GM21529 (cell line): ENCODE measurements at regions not wholly inside any gene's neighbourhood (a gene's known extent, or its start where the extent isn't known, plus 50 kb on each side); places are given as distances from the start of the nearest gene placed in this dataset.
"Not testable (repeated sequence)": the region's sequence is repeated elsewhere in the genome, so short reads cannot be mapped to it uniquely, and the experiment has no call there.

Experiments used
- ATAC-seq: cut with Tn5 transposase; IDR thresholded peaks from one replicate; pipeline ENCODE4 v1.9.1; 2021; ENCODE audit not compliant: unreplicated experiment

DNA sequence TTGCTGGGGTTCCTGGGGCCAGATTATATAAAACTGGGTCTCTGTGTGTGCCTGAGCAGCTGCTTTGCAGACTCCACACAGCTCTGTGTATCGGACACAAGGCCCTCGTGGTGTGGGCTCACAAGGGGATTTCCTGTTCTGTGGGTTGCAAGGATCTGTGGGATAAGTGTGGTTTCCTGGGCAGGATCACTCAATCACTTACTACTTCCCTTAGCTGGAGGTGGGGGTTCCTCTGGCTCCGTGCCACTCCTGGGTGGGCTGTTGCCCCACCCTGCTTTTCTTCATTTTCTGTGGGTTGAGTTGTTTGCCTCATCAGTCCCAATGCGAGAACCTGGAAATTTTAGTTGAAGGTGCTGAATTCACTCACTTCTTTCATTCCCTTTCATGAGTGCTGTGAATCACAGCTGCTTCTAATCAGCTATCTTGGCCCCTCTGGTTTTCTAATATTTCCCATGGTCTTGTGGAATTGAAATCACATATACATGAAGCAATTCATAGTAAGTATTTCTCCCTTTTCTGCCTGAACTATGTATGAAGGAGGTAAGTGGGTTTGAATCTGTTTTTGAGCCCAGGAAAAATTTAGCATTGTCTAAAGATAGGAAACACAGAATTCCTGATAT is 196.3 kb downstream of the DCDC2C start:
- ATAC-seq = no peak

DNA sequence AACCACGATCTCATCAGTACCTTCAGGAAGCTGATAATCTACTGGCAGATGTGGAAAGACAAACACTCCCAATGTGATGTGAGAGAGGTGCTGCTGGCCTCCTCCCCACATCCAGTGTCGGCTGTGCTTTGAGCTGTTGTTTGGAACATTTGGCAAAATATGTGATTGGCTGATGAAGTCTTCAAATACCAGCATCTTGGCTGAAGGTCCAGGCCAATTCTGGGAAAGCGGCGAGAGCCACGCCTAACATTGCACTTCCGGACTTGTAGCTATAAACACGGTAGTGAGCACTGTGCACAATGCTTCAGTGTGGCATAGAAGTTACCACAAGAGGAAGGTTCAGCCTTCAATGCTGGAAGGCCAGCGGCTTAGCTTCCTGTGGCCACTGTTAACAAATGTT is 198.8 kb downstream of the DCDC2C start:
- ATAC-seq = no peak

DNA sequence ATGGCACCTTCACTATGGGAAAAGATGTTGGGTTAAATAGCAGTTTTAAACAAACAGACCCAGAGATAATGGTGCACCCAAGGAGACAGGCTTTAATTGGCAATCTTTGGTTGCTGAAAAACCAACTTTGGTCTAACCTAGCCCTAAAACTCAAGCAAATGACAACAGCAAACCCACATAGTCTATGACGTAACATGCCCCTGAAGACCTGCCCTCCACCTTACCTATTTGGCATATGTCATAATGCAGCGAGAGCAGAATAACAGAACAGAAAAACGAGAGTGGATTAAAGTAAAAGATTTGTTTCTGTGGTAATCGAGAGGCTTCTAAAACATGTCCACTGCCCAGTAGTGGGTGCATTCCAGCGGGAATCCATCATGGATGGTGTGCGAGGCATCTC is 200.7 kb downstream of the DCDC2C start:
- ATAC-seq = no peak

DNA sequence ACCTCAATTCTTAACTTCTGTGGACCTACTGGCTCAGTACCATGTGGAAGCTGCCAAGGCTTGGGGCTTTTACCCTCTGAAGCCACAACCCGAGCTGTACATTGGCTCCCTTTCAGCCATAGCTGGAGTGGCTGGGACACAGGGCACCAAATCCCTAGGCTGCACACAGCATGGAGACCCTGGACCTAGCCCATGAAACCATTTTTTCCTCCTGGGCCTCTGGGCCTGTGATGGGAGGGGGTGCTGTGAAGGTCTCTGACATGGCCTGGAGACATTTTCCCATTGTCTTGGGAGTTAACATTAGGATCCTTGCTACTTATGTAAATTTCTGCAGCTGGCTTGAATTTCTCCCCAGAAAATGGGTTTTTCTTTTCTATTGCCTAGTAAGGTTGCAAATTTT is 205.1 kb downstream of the DCDC2C start:
- not testable (repeated sequence) for ATAC-seq

DNA sequence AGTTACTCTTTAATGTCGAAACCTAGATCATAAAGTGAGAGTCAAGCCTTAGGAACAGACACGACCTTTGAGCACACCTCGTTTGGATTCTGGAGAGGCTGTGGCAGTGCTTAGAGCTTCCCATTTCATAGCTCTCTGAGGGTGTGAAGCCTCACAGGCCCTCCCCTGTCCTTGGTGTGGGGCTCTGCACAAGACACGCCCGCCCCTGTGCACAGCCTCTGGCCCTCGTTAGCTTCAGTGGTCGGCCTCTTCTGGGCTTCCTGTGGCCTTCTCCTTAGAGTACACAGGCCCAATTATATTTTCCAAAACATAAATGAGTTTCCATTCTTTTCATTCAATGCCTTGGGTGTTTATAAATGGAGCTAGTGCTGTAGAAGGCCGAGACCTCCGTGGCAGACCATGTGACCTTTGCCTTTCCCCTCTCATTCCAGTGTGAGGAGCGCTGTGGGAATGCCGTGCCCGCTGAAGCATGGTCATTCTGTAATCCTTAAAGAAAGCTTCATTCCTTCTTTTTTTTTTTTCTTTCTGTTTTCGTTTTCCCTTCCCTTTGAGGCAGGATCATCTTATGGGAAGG is 208.6 kb downstream of the DCDC2C start:
- no peak for ATAC-seq

DNA sequence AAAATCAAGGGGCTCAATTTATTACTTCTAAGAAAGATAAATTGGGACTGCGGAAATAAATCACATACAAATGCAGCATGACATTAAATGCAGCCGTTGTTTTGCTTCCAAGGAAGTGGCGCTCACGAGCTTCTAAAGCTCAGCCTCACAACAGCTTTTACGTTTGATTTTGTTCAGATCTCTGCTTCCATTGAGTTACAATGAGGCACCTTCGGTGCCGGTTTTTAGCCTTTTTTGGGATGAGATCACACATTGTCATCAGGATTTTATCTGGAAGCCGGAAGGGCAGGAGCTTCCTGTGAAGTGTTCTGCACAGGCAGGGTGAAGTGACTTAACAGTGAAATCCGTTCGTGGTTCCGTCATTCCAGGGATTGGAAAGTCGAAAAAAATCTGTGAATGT is 209.8 kb downstream of the DCDC2C start:
- no peak for ATAC-seq

DNA sequence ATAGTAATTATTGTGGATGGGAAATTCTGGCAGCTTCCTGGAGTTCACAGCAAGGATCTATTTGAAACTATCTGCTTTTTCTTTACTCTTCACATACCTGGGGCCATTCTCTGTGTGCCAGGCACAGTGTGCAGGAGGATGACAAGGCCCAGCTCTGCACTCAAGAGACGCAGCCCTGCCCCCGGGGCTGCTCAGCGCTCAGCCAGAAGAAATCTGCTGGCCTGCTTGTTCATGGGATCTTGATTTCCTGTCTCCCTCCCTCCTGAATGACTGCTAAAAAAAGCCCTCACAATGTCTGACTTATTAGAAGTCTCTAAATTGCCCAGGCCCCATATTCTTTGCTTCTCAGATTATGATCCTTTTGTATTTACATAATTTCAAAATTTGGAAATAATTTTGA is 210.9 kb downstream of the DCDC2C start:
- no peak for ATAC-seq

DNA sequence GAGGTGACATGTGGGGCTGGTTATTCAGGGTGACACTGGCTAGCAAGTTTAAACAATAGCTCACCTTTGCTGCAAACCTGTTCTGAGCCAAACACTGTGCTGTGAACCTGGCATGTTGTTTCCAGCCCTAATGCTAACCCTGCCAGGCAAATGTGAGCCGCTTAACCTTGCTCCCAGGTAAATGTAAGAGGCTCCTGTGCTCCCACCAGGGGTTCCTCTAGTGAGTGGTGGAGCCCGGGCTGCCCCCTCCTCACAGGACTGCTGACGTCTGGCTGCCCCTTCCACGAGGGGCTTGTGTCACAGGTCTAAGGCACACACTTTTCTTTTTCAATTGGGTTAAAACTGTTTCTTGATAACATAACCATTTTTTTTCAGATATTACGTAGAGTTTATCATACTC is 223.7 kb downstream of the DCDC2C start:
- no peak for ATAC-seq

DNA sequence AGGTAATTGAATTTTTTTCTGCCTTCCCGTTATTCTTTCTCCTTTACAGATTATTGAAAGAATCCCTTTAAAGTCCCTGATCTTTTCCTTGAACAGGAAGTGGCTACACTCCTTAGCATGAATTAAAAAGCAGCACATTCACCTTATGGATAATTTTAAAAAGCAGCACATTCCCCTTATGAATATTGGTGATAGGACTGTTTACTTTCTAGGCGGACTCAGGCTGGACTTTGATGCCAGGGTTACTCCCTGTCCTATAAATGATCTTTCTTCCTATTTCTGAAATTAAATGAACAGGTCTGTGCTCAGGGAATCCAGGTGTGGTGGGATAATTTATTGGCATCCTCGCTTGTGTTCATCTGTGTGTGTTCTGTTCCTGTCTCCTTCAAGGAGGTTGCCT is 226.0 kb downstream of the DCDC2C start:
- no peak for ATAC-seq

DNA sequence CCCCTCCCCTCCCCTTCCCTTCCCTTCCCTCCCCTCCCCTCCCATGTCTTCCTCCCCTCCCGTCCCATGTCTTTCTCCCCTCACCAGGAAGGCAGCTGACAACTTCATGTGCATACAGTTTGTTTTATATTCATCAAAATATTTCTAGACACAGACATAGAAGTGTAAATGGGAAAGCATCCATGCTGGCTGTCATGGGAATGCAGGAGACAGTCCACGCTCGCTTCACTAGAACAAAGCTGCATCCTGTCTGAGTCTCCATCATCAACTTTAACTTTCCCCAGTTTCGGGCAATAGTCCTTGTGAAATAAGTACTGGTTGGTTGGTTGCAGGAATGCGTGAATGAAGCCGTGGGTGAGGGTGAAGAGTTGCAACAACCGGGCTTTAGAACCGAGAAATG is 226.9 kb downstream of the DCDC2C start:
- ATAC-seq = no peak

DNA sequence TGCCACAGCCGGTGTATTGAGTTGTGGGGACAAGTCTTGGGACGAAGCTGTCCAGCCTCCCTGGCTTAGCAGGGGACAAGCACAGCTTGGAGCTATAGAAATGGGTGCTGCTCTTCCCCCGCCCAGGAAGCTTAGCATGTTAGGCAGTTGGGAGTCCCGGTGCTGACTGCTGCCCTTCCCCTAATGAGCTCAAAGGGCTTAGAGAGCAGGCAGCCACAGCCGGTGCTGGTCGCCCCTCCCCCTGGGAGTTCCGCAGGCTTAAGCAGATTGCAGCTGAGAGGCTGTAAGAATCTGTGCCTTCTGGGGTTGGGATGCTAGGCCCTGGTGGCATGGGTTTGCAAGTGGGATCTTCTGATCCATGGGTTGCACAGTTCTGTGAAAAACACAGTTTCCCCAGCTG is 237.3 kb downstream of the DCDC2C start:
- ATAC-seq = no peak

DNA sequence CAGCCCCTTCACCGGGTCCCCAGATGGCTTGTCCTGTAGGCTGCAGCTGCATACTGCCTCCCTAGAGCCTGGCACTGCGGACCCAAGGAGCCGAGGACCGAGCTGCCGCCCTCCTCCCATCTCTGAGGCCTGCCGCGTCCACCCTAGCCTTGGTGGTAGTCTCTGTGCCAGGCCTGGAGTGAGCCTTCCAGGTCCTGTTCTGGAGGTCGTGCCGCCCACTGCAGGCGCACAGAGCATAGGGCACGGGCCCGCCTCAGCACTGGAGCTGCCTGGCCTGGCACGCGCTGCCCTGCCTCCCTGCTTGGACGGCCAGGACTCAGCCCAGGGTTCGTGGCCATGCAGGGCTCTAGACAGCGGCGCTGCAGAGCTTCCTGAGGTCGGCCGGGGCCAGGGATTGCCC is 239.5 kb downstream of the DCDC2C start:
- no peak for ATAC-seq

DNA sequence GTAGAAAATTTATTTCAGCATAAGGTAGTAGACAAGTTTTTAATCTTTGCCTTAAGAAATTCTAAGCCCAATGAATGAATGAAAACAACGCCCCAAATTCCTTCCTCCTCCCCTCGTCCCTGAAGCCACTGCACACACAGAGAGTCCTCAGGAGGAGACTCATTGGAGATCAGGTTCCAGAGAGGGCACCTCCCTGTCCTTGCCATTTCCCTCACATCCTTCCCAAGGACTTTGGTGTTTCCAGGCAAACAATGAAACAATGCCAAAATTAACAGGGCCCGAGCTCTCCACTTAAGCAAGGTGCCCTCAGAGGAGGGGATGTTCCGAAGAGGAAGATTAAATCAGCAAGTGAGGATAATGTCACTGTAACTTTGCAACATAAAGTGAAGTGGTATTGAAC is 240.7 kb downstream of the DCDC2C start:
- no peak for ATAC-seq

DNA sequence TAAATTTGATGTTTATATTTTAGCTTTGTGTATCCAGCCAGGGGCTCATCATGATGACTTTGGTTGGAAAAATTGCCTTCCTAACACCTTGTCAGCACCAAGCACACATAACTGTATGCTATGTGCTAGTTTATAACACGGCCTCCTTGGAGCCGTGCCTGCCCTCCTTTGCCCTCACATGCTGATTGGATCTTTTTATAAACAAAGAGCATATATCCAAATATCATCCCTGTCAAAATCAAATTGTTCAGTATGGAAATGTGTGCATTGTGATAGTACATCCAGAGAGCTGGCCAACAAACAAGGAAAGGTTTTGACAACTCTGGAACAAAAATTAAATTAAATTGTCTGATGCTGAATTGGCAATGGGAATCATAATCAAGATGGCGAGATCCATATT is 241.5 kb downstream of the DCDC2C start:
- ATAC-seq = no peak

DNA sequence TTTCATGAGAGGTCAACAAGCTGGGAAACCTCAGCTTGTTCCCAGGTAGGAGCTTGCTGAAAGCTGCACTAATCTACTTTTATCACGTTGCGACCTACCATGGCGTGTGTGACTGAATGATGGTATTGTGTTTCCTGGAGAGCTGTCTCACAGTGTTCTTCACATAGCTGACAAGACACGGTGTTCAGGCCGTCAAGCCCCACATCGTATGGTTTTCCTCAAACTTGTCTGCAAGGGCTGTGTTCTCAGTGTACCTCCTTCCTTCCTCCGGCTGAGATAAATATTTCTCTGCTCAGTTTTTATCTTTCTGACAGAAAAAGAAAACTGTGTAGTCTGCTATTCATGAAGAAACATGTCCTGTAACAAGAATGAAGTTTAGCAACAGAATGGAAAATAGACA is 244.8 kb downstream of the DCDC2C start:
- ATAC-seq = no peak

DNA sequence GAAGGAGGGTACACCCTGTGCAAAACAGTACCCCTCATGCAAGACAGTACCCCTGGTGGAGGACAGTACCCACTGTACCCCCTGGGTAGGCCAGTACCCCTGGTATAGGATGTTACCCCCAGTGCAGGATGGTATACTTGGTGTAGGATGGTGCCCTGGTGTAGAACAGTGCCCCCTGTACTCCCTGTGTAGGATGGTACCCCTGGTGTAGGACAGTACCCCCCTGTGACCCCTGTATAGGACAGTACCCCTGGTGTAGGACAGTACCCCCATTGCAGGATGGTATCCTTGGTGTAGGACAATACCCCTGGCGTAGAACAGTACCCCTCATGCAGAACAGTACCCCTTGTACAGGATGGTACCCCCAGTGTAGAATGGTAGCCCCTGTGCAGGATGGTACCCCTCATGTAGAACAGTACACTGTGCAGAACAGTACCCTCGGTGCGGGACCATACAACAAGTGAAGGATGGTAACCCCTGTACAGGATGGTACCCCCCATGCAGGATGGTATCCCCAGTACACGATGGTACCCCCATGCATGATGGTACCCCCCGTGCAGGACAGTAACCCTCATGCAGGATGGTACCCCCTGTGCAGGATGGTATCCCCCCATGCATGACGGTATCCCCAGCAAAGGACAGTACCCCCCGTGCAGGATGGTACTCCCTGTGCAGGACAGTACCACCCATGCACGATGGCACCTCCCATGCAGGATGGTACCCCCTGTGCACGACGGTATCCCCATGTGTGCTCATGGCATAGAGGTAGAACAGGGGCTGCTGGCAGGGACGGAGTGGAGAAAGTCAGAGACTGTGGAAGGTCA is 248.0 kb downstream of the DCDC2C start:
- no peak for ATAC-seq

DNA sequence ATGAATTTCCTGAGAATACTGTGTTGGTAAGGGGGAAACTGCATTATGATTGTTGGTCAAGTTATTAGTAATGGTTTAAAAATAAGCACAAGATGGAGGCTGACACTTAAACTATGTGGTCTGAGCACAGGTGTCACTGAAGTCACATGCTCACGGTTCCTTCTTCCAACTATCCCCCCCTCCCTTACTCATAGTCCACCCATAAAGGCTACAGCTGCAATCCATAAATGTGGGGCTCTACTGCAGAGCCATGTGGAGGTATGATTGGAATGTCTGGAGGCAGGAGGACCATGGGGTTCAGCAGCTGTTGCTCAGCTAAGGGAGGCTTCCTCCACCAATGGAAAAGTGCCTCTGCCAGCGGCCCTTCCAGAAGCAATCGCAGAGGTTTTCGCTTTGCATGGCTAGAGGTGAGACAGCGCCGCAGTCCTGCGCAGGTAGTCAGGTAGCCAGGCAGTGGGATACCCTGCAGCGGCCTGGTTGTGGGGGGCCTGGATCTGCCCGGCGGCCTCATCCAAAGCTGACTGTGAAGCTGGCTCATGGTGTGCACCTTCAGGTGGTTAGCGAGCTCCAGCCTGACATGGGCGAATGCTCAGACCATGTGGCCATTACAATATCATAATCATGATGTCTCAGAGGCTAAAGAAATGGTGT is 249.6 kb downstream of the DCDC2C start:
- ATAC-seq = no peak

DNA sequence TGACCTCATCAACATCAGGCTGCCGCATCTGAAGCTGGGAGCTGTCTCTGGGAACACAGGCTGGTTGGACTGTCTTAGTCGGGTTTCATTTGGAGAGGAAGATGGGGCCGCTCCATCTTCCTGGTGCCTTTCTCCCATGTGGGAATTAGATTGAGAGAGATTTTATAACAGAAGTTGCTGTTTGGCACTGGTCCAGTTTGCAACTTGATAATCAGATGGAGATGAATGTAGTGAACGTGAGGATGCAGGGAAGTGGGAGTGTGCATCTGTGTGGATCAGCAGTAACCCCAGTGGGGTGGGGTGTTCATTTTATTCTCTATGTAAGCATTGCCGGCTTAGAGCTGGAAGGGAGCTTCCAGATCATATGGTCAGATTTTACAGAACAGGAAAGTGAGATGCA is 250.9 kb downstream of the DCDC2C start:
- no peak for ATAC-seq

DNA sequence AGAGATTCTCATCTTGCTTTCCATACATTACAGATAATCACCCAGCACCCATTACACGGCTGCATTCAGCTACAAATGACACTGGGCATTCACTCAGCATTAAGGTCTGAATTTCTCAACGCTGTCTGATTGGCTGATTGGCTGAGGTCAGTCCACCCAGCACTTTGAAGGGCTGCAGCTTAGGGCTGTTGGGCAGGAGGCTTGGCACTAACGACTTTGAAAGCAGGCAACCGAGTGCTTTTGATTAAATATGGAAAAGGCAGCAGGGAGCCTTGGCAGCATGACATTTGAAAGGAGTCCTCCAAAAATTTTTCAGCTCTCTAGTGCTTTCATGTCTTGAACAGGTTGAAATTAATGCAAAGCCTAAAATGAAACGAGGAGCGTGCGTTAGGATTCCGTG is 253.0 kb downstream of the DCDC2C start:
- no peak for ATAC-seq

DNA sequence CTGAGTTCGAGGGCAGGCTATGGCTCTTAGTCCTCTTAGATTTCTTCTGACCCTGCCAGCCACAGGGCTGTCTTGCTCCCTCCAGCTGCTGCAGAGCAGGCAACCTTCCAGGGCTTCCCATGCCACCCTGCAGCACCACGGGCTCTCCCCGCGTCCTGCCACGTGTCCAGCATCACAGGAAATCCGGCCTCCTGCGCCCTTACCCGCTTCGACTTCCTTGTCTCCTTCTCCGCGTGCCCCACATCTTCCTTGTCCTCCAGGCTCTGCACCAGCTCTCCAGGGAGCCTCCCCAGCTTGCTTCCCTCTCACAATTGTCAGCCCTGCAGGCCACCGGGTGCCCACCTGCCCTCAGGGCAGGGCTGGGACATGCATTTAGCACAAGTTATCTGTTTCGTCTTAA is 253.5 kb downstream of the DCDC2C start:
- ATAC-seq = no peak

DNA sequence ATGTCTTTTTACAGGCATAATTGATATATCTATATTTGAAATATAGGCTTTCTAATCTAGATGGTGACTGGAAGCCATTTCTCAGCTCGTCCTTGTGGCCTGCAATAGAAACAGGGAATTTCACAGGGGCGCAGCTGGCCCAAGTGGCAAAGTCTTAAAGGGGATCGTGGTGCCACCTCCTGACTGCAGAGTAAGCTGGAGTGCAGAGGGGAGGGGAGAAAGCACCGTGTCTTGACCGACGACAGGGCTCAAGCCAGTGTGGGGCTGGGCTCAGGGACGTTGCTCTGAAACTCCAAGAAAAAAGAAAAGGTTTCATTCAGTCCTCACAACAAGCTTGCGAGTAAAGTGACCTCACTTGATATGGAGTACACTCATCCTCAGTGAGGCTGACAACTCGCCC is 255.1 kb downstream of the DCDC2C start:
- no peak for ATAC-seq

DNA sequence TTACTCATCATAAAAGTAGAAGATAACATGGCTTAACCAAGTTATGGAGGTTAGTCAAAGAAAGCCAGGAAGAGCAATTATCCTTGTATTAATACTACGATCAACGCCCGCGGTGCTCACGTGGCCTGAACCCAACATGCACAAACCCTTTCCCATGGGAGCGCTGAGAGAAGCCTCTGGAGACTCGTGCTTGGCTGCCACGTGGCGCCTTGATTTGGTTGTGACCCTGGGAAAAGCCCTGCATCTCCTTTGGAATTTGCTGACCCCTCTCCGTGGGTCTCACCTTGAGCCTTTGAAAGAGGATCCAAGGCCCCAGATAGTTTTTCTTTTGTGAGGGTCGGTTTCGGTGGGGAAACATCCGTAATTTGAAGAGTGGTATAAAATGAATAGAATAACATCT is 255.6 kb downstream of the DCDC2C start:
- ATAC-seq = no peak
